ENCODE measurements at regions not wholly inside any gene's neighbourhood (a gene's known extent, or its start where the extent isn't known, plus 50 kb on each side); places are given as distances from the start of the nearest gene placed in this dataset.
"Not testable (repeated sequence)": the region's sequence is repeated elsewhere in the genome, so short reads cannot be mapped to it uniquely, and the experiment has no call there.

- no peak for DNase-seq
Measured at GRCh38 chr5:40210694-40211093, 469.0 kb upstream of the PTGER4 start.

- DNase-seq, result no peak
Measured at GRCh38 chr5:40206030-40206429, 473.7 kb upstream of the PTGER4 start.

- no peak for DNase-seq
Measured at GRCh38 chr5:40204144-40204543, 475.6 kb upstream of the PTGER4 start.

GRCh38 chr5:40202814-40203440, 476.8 kb upstream of the PTGER4 start:
- DNase-seq, result peak; percentile 51

GRCh38 chr5:40198736-40199135, 481.0 kb upstream of the PTGER4 start:
- DNase-seq, result peak; percentile 23

- not testable (repeated sequence) for DNase-seq
Measured at GRCh38 chr5:40195574-40195973, 484.1 kb upstream of the PTGER4 start.

- DNase-seq, result no peak
Measured at GRCh38 chr5:40191150-40191549, 488.6 kb upstream of the PTGER4 start.

- DNase-seq, result no peak
Measured at GRCh38 chr5:40172721-40173120, 507.0 kb upstream of the PTGER4 start.

- DNase-seq, result no peak
Measured at GRCh38 chr5:40171971-40172370, 507.7 kb upstream of the PTGER4 start.

- no peak for DNase-seq
Measured at GRCh38 chr5:40167283-40167682, 512.4 kb upstream of the PTGER4 start.

- no peak for DNase-seq
Measured at GRCh38 chr5:40166802-40167201, 512.9 kb upstream of the PTGER4 start.

GRCh38 chr5:40165789-40166728, 513.7 kb upstream of the PTGER4 start:
- DNase-seq, result no peak

GRCh38 chr5:40165106-40165788, 514.5 kb upstream of the PTGER4 start:
- DNase-seq, result no peak

GRCh38 chr5:40160435-40160834, 519.3 kb upstream of the PTGER4 start:
- no peak for DNase-seq

- DNase-seq, result no peak
Measured at GRCh38 chr5:40154194-40154593, 525.5 kb upstream of the PTGER4 start.

- no peak for DNase-seq
Measured at GRCh38 chr5:40150896-40151295, 528.8 kb upstream of the PTGER4 start.

- no peak for DNase-seq
Measured at GRCh38 chr5:40141896-40142295, 537.8 kb upstream of the PTGER4 start.

GRCh38 chr5:40141418-40141817, 538.3 kb upstream of the PTGER4 start:
- no peak for DNase-seq

GRCh38 chr5:40137223-40137622, 542.5 kb upstream of the PTGER4 start:
- DNase-seq, result no peak

GRCh38 chr5:40134883-40135520, 544.7 kb upstream of the PTGER4 start:
- no peak for DNase-seq

- DNase-seq, result peak; percentile 13
Measured at GRCh38 chr5:40124367-40124766, 555.3 kb upstream of the PTGER4 start.

- no peak for DNase-seq
Measured at GRCh38 chr5:40121236-40121635, 558.5 kb upstream of the PTGER4 start.

GRCh38 chr5:40112875-40113274, 566.8 kb upstream of the PTGER4 start:
- no peak for DNase-seq
